ENCODE measurements at regions not wholly inside any gene's neighbourhood (a gene's known extent, or its start where the extent isn't known, plus 50 kb on each side); places are given as distances from the start of the nearest gene placed in this dataset.

GRCh38 chr14:89498878-89499277 lies 81.8 kb upstream of the FOXN3 start:
- DNase-seq (no peak), ATAC-seq (replicated peaks) (no peak)
- Mint-ChIP-seq H3K4me3 (no peak overlapping the region), H3K9me3 (no peaks in the 10 kb centered on the region), H3K36me3 (ENCODE audit: insufficient read depth) (peaks cover 10% of the 10 kb centered on the region), H3K27me3 (no peaks in the 10 kb centered on the region), H3K27ac (no peak overlapping the region), H3K4me1 (ENCODE audit: low read depth in 2 of 2) (peaks cover 26 to 27% of the 10 kb centered on the region in 2 donors)

- DNase-seq (no peak), ATAC-seq (replicated peaks) (no peak)
- Mint-ChIP-seq H3K4me3 (no peak overlapping the region), H3K9me3 (no peaks in the 10 kb centered on the region), H3K4me1 (ENCODE audit: low read depth in 2 of 2) (peaks cover 26 to 32% of the 10 kb centered on the region in 2 donors), H3K27me3 (no peaks in the 10 kb centered on the region), H3K27ac (peak overlapping the region in 1 of 2 donors; percentile 70), H3K36me3 (ENCODE audit: insufficient read depth) (peaks cover 14% of the 10 kb centered on the region)
These were observed 78.7 kb upstream of the FOXN3 start for GRCh38 chr14:89495718-89496117.

DNA sequence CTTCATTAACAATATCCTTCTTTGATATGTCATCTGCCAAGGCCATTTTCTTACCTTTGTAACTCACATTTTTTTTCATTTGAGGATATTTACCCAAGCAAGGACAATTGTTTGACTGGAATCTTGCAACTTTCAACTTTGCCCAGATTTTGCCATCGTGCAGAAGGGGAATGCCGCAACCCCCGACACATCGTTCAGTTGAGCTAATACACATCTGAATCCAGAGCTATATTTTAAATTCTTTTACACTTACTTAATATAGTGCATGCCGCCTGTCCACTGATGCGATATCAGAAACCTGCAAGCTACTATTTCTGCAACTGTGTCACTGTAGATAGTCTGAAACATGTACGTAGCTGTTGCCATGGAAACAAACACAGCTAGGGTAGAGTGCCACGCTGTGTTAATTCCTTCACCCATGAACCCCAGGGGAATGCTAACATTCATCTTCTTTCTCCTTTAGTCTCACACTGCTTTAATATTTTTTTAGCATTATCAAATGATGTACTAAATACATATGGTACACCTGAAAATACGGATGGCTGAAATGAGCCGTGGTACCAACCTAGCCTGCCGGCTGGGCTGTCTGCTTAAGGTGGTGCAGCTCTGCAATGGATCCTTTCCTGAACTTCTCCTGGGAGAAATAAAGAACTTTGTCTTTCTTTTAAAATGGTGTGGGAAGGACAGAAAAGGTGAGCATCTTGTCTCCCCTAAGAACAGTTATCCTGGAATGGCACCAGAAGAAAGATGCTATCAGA lies 77.0 kb upstream of the FOXN3 start:
- H3K4me3 Mint-ChIP-seq = no peak overlapping the region
- H3K9me3 Mint-ChIP-seq = no peaks in the 10 kb centered on the region
- no peaks in the 10 kb centered on the region for H3K27me3 Mint-ChIP-seq
- peaks cover 34% of the 10 kb centered on the region in 2 donors for H3K4me1 Mint-ChIP-seq (ENCODE audit: low read depth in 2 of 2)
- DNase-seq (no peak), ATAC-seq (replicated peaks) (peak; percentile 47)
- H3K36me3 Mint-ChIP-seq (ENCODE audit: insufficient read depth) = peaks cover 8% of the 10 kb centered on the region
- H3K27ac Mint-ChIP-seq = no peak overlapping the region

DNA sequence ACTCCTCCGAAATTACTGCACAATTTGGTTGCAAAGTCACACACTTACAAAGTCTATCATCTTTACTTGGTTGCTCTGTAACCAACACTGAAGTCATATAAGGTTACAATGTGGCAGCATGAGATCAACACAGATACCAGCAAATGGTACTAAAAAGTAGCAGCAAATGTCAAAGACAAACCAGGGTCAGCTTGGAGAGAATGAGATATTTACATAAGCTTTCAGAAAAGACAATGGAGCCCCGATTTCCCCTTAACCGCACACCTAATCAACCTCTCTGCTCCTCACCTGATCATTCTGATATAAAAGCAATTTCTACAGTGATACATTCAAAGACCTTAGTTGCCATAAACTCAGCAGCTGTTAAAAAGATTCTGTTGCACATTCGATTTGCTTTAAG lies 76.4 kb upstream of the FOXN3 start:
- Mint-ChIP-seq H3K27me3 (no peaks in the 10 kb centered on the region), H3K4me1 (ENCODE audit: low read depth in 2 of 2) (peaks cover 35% of the 10 kb centered on the region in 2 donors), H3K9me3 (no peaks in the 10 kb centered on the region), H3K27ac (no peak overlapping the region), H3K4me3 (no peak overlapping the region), H3K36me3 (ENCODE audit: insufficient read depth) (peaks cover 8% of the 10 kb centered on the region)
- DNase-seq = no peak
- no peak for ATAC-seq (replicated peaks)

- Mint-ChIP-seq H3K36me3 (ENCODE audit: insufficient read depth) (peaks cover 9% of the 10 kb centered on the region), H3K27ac (no peak overlapping the region), H3K27me3 (no peaks in the 10 kb centered on the region), H3K4me3 (no peak overlapping the region), H3K9me3 (no peaks in the 10 kb centered on the region), H3K4me1 (ENCODE audit: low read depth in 2 of 2) (peaks cover 44 to 47% of the 10 kb centered on the region in 2 donors)
- no peak for DNase-seq
- ATAC-seq (replicated peaks) = no peak
These were observed 74.8 kb upstream of the FOXN3 start for GRCh38 chr14:89491711-89492381.

DNA sequence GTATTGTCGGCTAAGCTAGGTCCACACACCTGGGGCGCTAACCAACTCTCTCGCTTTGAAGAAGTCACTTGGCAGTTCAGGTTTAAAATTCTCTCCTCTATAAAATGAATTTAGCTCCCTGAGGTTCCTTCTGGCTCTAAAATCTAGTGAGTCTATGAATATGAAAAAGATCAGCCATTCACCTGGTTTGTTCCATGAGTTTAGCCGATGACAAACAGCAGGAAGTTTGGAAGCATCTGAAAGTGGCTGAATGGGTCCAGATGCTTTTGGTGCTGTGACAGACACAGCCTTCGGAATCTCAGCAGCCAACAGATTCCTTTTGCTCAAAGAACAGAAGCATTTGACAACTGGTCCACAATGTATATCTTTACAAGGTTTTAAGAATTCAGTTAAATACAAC lies 73.4 kb upstream of the FOXN3 start:
- Mint-ChIP-seq H3K4me1 (ENCODE audit: low read depth in 2 of 2) (peaks cover 42 to 44% of the 10 kb centered on the region in 2 donors), H3K27me3 (no peaks in the 10 kb centered on the region), H3K36me3 (ENCODE audit: insufficient read depth) (peaks cover 12% of the 10 kb centered on the region), H3K4me3 (no peak overlapping the region), H3K9me3 (no peaks in the 10 kb centered on the region), H3K27ac (no peak overlapping the region)
- DNase-seq (no peak), ATAC-seq (replicated peaks) (no peak)

DNA sequence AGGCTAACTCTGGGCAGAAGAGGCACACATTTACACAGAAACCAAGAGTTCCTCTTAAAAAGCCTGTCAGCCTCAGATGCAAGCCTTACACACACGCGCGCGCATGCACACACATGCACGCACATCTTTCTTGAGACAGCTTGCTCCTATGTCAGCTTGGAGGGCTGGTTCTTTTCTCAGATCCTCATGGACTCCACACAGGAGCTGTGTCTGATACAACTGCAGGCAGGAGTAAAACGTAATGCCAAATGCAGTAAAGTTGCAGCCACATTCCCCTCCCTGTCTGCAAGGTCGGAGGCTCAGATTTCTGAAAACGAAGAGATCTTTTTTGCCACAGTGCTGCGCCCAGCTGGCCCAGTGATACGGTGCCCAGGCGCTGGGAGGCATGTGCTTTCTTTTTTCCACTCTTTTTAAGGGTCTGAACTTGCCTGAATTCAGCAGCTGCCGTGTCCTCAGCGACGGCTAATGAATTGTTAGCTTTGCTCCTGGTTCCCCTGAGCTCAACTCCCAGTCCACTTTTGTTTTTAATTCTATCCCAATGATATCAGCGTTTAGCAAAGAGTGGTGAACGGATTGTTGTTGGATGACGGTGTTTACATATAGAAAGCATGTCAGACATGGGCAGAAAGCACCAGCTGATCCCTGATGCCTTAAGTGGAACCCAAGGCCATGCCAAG lies 72.9 kb upstream of the FOXN3 start:
- Mint-ChIP-seq H3K4me1 (ENCODE audit: low read depth in 2 of 2) (peaks cover 42 to 44% of the 10 kb centered on the region in 2 donors), H3K9me3 (no peaks in the 10 kb centered on the region), H3K27ac (no peak overlapping the region), H3K36me3 (ENCODE audit: insufficient read depth) (peaks cover 12% of the 10 kb centered on the region), H3K27me3 (no peaks in the 10 kb centered on the region), H3K4me3 (no peak overlapping the region)
- DNase-seq = no peak
- ATAC-seq (replicated peaks) = no peak

- Mint-ChIP-seq H3K4me1 (ENCODE audit: low read depth in 2 of 2) (peaks cover 29 to 39% of the 10 kb centered on the region in 2 donors), H3K27ac (peak overlapping the region in 1 of 2 donors; percentile 15), H3K4me3 (no peak overlapping the region), H3K27me3 (no peaks in the 10 kb centered on the region), H3K9me3 (no peaks in the 10 kb centered on the region), H3K36me3 (ENCODE audit: insufficient read depth) (peaks cover 16% of the 10 kb centered on the region)
- ATAC-seq (replicated peaks) (no peak), DNase-seq (no peak)
These were observed 69.9 kb upstream of the FOXN3 start for GRCh38 chr14:89486961-89487360.

- no peak for ATAC-seq (replicated peaks)
These were observed 69.5 kb upstream of the FOXN3 start for GRCh38 chr14:89486505-89486904.

GRCh38 chr14:89485264-89485663 lies 68.2 kb upstream of the FOXN3 start:
- Mint-ChIP-seq H3K27me3 (no peaks in the 10 kb centered on the region), H3K4me3 (no peak overlapping the region), H3K4me1 (ENCODE audit: low read depth in 2 of 2) (peaks cover 28 to 29% of the 10 kb centered on the region in 2 donors), H3K36me3 (ENCODE audit: insufficient read depth) (peaks cover 15% of the 10 kb centered on the region), H3K9me3 (no peaks in the 10 kb centered on the region), H3K27ac (peak overlapping the region; percentile 54 to 62)
- ATAC-seq (replicated peaks) = no peak
- DNase-seq = no peak

More at GRCh38 chr14:89486505-89486904, 69.5 kb upstream of the FOXN3 start:
- H3K9me3 Mint-ChIP-seq = no peaks in the 10 kb centered on the region
- H3K27me3 Mint-ChIP-seq = no peaks in the 10 kb centered on the region
- H3K36me3 Mint-ChIP-seq (ENCODE audit: insufficient read depth) = peaks cover 16% of the 10 kb centered on the region
- H3K4me1 Mint-ChIP-seq (ENCODE audit: low read depth in 2 of 2) = peaks cover 31 to 39% of the 10 kb centered on the region in 2 donors
- no peak for DNase-seq
- H3K4me3 Mint-ChIP-seq = no peak overlapping the region
- no peak overlapping the region for H3K27ac Mint-ChIP-seq

DNA sequence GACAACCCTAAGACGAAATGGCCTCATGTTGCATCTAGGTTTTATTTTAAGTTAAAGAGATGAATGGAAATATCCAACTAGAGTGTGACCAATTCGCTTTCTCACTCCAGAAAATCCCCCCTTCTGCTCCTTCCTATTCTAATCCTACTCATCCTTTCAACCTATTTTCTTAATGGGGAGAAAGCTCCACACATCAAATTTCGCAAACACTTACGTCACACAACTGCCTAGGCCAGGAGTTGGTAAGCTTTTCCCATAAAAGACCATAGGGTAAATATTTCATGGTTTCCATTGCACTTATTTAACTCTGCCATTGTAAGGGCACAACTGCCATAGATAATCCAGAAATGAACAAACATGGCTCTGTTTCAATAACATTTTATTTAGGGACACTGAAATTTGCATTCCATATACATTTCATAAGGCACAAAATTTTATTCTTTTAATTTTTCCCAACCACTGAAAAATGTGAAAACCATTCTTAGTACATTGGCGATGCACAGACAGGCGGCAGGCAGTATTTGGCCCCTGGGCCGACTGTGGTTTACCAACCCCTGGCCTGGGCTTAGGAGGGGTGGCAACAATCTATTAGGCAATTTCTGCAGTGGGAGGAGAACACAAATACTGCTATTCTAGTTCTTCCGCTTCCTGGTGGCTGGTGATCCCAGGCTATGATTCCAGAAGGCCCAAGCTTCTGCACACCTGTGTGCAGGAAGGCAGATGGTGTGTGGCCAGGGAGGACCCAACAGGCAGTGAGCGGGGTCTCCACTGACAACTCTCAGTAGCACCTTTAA lies 67.2 kb upstream of the FOXN3 start:
- H3K9me3 Mint-ChIP-seq = no peaks in the 10 kb centered on the region
- H3K27ac Mint-ChIP-seq = no peak overlapping the region
- DNase-seq (no peak), ATAC-seq (replicated peaks) (no peak)
- peaks cover 25 to 26% of the 10 kb centered on the region in 2 donors for H3K4me1 Mint-ChIP-seq (ENCODE audit: low read depth in 2 of 2)
- H3K27me3 Mint-ChIP-seq = no peaks in the 10 kb centered on the region
- H3K36me3 Mint-ChIP-seq (ENCODE audit: insufficient read depth) = peaks cover 15% of the 10 kb centered on the region
- H3K4me3 Mint-ChIP-seq = no peak overlapping the region

- H3K4me1 Mint-ChIP-seq (ENCODE audit: low read depth in 2 of 2) = peaks cover 17 to 21% of the 10 kb centered on the region in 2 donors
- H3K9me3 Mint-ChIP-seq = no peaks in the 10 kb centered on the region
- no peaks in the 10 kb centered on the region for H3K27me3 Mint-ChIP-seq
- no peak overlapping the region for H3K4me3 Mint-ChIP-seq
- H3K27ac Mint-ChIP-seq = peak overlapping the region in 1 of 2 donors; percentile 15
- H3K36me3 Mint-ChIP-seq (ENCODE audit: insufficient read depth) = peaks cover 9% of the 10 kb centered on the region
- DNase-seq = no peak
- no peak for ATAC-seq (replicated peaks)
These were observed 64.2 kb upstream of the FOXN3 start for GRCh38 chr14:89481196-89481595.

DNA sequence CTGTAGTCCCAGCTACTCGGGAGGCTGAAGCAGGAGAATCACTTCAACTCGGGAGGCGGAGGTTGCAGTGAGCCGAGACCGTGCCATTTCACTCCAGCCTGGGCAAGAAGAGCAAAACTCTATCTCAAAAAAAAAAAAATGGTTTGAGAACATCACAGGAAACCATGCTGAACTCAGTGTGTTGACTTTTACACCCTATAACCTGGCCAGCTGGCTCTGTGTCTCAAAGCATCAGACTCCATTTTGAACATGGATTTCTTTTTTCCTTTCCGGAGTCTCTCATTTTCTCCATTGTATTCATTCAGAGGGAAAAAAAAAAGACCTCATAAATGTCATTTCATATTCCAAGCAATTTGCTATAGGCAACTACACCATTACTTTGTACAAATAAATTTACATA lies 63.2 kb upstream of the FOXN3 start:
- H3K27me3 Mint-ChIP-seq = no peaks in the 10 kb centered on the region
- peaks cover 14 to 21% of the 10 kb centered on the region in 2 donors for H3K4me1 Mint-ChIP-seq (ENCODE audit: low read depth in 2 of 2)
- H3K36me3 Mint-ChIP-seq (ENCODE audit: insufficient read depth) = peaks cover 7% of the 10 kb centered on the region
- no peak for ATAC-seq (replicated peaks)
- no peak for DNase-seq
- H3K4me3 Mint-ChIP-seq = no peak overlapping the region
- H3K9me3 Mint-ChIP-seq = no peaks in the 10 kb centered on the region
- no peak overlapping the region for H3K27ac Mint-ChIP-seq

Measured in effector memory CD8-positive, alpha-beta T cell (primary cell).